GM23338 (cell line): ENCODE measurements at regions not wholly inside any gene's neighbourhood (a gene's known extent, or its start where the extent isn't known, plus 50 kb on each side); places are given as distances from the start of the nearest gene placed in this dataset.

Source experiments
- ATAC-seq: fragments of 200-7000 bp; cut with Tn5 transposase; 3 replicates; pipeline ENCODE4 v1.9.1; 2020
- DNase-seq: peaks from one replicate; pipeline ENCODE4 v3.0.0-alpha.2; 2015; ENCODE audit warnings: low spot score
- H2AFZ ChIP-seq: fragments of 200-600 bp; sonication (generic); 2 replicates; pipeline ENCODE4 v1.8.0; 2016; ENCODE audit warnings: antibody characterized with exemption, mild to moderate bottlenecking, moderate library complexity
- H3F3A ChIP-seq: fragments of 200-600 bp; sonication (generic); replicated peaks from 2 replicates; pipeline ENCODE4 v1.8.0; 2017; ENCODE audit warnings: antibody characterized with exemption, mixed run types, low read depth
- H3K27ac ChIP-seq: fragments of 200-600 bp; sonication (generic); 2 replicates; pipeline ENCODE4 v1.6.1; 2016; ENCODE audit warnings: low read depth
- H3K27me3 ChIP-seq: fragments of 200-600 bp; sonication (generic); 2 replicates; pipeline ENCODE4 v1.8.0; 2016; ENCODE audit warnings: mild to moderate bottlenecking, mixed run types, moderate library complexity; ENCODE audit not compliant: insufficient read depth
- H3K36me3 ChIP-seq: fragments of 200-600 bp; sonication (generic); 2 replicates; pipeline ENCODE4 v1.8.0; 2016; ENCODE audit warnings: mild to moderate bottlenecking; ENCODE audit not compliant: insufficient read depth
- H3K4me1 ChIP-seq: fragments of 200-600 bp; sonication (generic); 2 replicates; pipeline ENCODE4 v1.8.0; 2016; ENCODE audit warnings: mild to moderate bottlenecking, moderate library complexity; ENCODE audit not compliant: insufficient read depth
- H3K4me2 ChIP-seq: fragments of 200-600 bp; sonication (generic); 2 replicates; pipeline ENCODE4 v1.7.1; 2017; ENCODE audit warnings: mixed run types
- H3K4me3 ChIP-seq: fragments of 200-600 bp; sonication (generic); 2 replicates; pipeline ENCODE4 v1.6.1; 2016; ENCODE audit warnings: mixed run types
- H3K79me2 ChIP-seq: fragments of 200-600 bp; sonication (generic); replicated peaks from 2 replicates; pipeline ENCODE4 v1.8.0; 2017; ENCODE audit warnings: mild to moderate bottlenecking; ENCODE audit not compliant: insufficient read depth
- H3K9me2 ChIP-seq: fragments of 200-600 bp; sonication (generic); 2 replicates; pipeline ENCODE4 v1.8.0; 2017; ENCODE audit not compliant: insufficient read depth
- H4K20me1 ChIP-seq: fragments of 200-600 bp; sonication (generic); replicated peaks from 2 replicates; pipeline ENCODE4 v1.8.0; 2017; ENCODE audit warnings: mild to moderate bottlenecking; ENCODE audit not compliant: insufficient read depth
- H3K27ac Mint-ChIP-seq: 2 replicates; pipeline ENCODE4 v1.8.0; 2020; ENCODE audit warnings: inconsistent platforms, mild to moderate bottlenecking, moderate library complexity, mixed read lengths
- H3K27me3 Mint-ChIP-seq: 3 replicates; pipeline ENCODE4 v1.8.0; 2022; ENCODE audit warnings: low read depth, mild to moderate bottlenecking, moderate library complexity, mixed read lengths, inconsistent platforms; ENCODE audit not compliant: insufficient read depth, poor library complexity
- H3K36me3 Mint-ChIP-seq: 3 replicates; pipeline ENCODE4 v1.8.0; 2021; ENCODE audit warnings: low read depth, mild to moderate bottlenecking, inconsistent platforms, moderate library complexity, mixed read lengths
- H3K4me1 Mint-ChIP-seq: 3 replicates; pipeline ENCODE4 v1.8.0; 2020; ENCODE audit warnings: mild to moderate bottlenecking, inconsistent platforms, mixed read lengths
- H3K4me3 Mint-ChIP-seq: 3 replicates; pipeline ENCODE4 v1.8.0; 2021; ENCODE audit warnings: moderate library complexity, mild to moderate bottlenecking, inconsistent platforms, mixed read lengths
- H3K9me3 Mint-ChIP-seq: 3 replicates; pipeline ENCODE4 v1.8.0; 2020; ENCODE audit warnings: moderate library complexity, mild to moderate bottlenecking, inconsistent platforms, mixed read lengths
- CREB1 ChIP-seq: fragments of 250-450 bp; sonication (Bioruptor Pico); IDR thresholded peaks from 2 replicates; pipeline ENCODE4 v1.5.0; 2020; ENCODE audit warnings: low read depth, mild to moderate bottlenecking, moderate library complexity
- CTCF ChIP-seq, 2 experiments: fragments of 200-600 bp in 1 of 2; sonication (generic) in 1 of 2; conservative IDR thresholded peaks; 2 replicates each; pipeline versions ENCODE4 v1.5.1 to v1.6.1; 2016 to 2017; ENCODE audit warnings: antibody characterized with exemption in 2 of 2, low read depth in 2 of 2, mild to moderate bottlenecking in 2 of 2, moderate library complexity in 1 of 2
- ETS1 ChIP-seq: IDR thresholded peaks from 2 replicates; pipeline ENCODE4 v1.6.1; 2016; ENCODE audit warnings: antibody characterized with exemption
- EZH2phosphoT487 ChIP-seq: fragments of 200-600 bp; sonication (generic); IDR thresholded peaks from one replicate; pipeline ENCODE4 v1.8.1; 2018; ENCODE audit warnings: antibody characterized with exemption; ENCODE audit not compliant: unreplicated experiment
- JUNB ChIP-seq: IDR thresholded peaks from one replicate; pipeline ENCODE4 v1.6.1; 2016; ENCODE audit warnings: antibody characterized with exemption; ENCODE audit not compliant: unreplicated experiment
- NANOG ChIP-seq: IDR thresholded peaks from 2 replicates; pipeline ENCODE4 v1.6.1; 2016; ENCODE audit warnings: antibody characterized with exemption, borderline replicate concordance
- POLR2AphosphoS5 ChIP-seq: IDR thresholded peaks from 2 replicates; pipeline ENCODE4 v1.6.1; 2016; ENCODE audit warnings: antibody characterized with exemption, low read depth
- REST ChIP-seq: IDR thresholded peaks from one replicate; pipeline ENCODE4 v1.6.1; 2018; ENCODE audit warnings: antibody characterized with exemption; ENCODE audit not compliant: unreplicated experiment
- STAT1 ChIP-seq: IDR thresholded peaks from one replicate; pipeline ENCODE4 v1.6.1; 2016; ENCODE audit warnings: antibody characterized with exemption; ENCODE audit not compliant: unreplicated experiment
- ZNF114 ChIP-seq: fragments of 250-450 bp; sonication (Bioruptor Pico); IDR thresholded peaks from 2 replicates; pipeline ENCODE4 v1.5.0; 2020; ENCODE audit warnings: mild to moderate bottlenecking, moderate library complexity
- ZNF331 ChIP-seq: fragments of 250-450 bp; sonication (Bioruptor Pico); IDR thresholded peaks from 2 replicates; pipeline ENCODE4 v1.5.0; 2020; ENCODE audit warnings: low read depth, mild to moderate bottlenecking, moderate library complexity

- H3K4me1 Mint-ChIP-seq = no peaks in the 10 kb centered on the region
- Histone ChIP-seq H3K4me2 (no peak overlapping the region), H3K79me2 (no peaks in the 10 kb centered on the region), H2AFZ (0 out of 2 replicates have a peak overlapping the region, but pooled peaks have one; percentile 30), H3F3A (no peaks in the 10 kb centered on the region), H3K27ac (no peak overlapping the region), H3K36me3 (no peaks in the 10 kb centered on the region), H3K9me2 (0 out of 2 replicates have a peak, but pooled peaks cover 2% of the 10 kb centered on the region), H4K20me1 (no peaks in the 10 kb centered on the region), H3K4me1 (no peaks in the 10 kb centered on the region), H3K4me3 (no peak overlapping the region), H3K27me3 (no peaks in the 10 kb centered on the region)
- no peak for TF ChIP-seq STAT1
- H3K9me3 Mint-ChIP-seq = peaks cover 8% of the 10 kb centered on the region
- no peak overlapping the region for H3K4me3 Mint-ChIP-seq
- no peaks in the 10 kb centered on the region for H3K27me3 Mint-ChIP-seq
- no peak overlapping the region for H3K27ac Mint-ChIP-seq
- DNase-seq = no peak
- no peak for ATAC-seq
- peaks cover 7% of the 10 kb centered on the region; the same call in 2 of the 3 replicates for H3K36me3 Mint-ChIP-seq
Observed at GRCh38 chr5:63820577-63820976, 141.7 kb downstream of the HTR1A start.

- Histone ChIP-seq H3F3A (no peaks in the 10 kb centered on the region), H3K79me2 (no peaks in the 10 kb centered on the region), H3K4me2 (no peak overlapping the region), H3K27ac (no peak overlapping the region), H3K4me3 (no peak overlapping the region), H2AFZ (no peak overlapping the region), H3K9me2 (peaks cover 9% of the 10 kb centered on the region), H3K27me3 (no peaks in the 10 kb centered on the region), H3K36me3 (no peaks in the 10 kb centered on the region), H4K20me1 (no peaks in the 10 kb centered on the region), H3K4me1 (no peaks in the 10 kb centered on the region)
- Mint-ChIP-seq H3K36me3 (peaks cover 15% of the 10 kb centered on the region), H3K27me3 (no peaks in the 10 kb centered on the region), H3K9me3 (peaks cover 19% of the 10 kb centered on the region), H3K4me3 (no peak overlapping the region), H3K27ac (no peak overlapping the region), H3K4me1 (no peaks in the 10 kb centered on the region)
- DNase-seq (no peak), ATAC-seq (no peak)
- TF ChIP-seq JUNB = no peak
- no peak for TF ChIP-seq STAT1
- TF ChIP-seq CREB1 (CRISPR knock-in tag) = no peak
- no peak for TF ChIP-seq CTCF (conservative IDR thresholded peaks at IDR 0.05; ENCODE audit: low read depth in 2 of 2)
- TF ChIP-seq ETS1 = no peak
- no peak for TF ChIP-seq ZNF114 (CRISPR knock-in tag)
- no peak for TF ChIP-seq EZH2phosphoT487
- TF ChIP-seq POLR2AphosphoS5 = no peak
- no peak for TF ChIP-seq NANOG
- no peak for TF ChIP-seq REST
- TF ChIP-seq ZNF331 = no peak
Observed at GRCh38 chr5:63812693-63813092, 149.6 kb downstream of the HTR1A start.
